HCT116 (cell line): ENCODE measurements at regions not wholly inside any gene's neighbourhood (a gene's known extent, or its start where the extent isn't known, plus 50 kb on each side); places are given as distances from the start of the nearest gene placed in this dataset.

Experiments
- ATAC-seq: fragments of 200-7000 bp; cut with Tn5 transposase; 2 replicates; pipeline ENCODE4 v1.9.1; 2020; ENCODE audit warnings: mild to moderate bottlenecking, moderate library complexity
- BruUV-seq: library from RNA; stranded (reverse); fragments of 400-500 nt; replicated peaks from 2 replicates; lab custom pipeline; 2021; lab: Mats Ljungman, UMichigan
- CTCF ChIA-PET: fragments of 300-600 bp; sonication (Branson Sonifier 250); formaldehyde crosslinking; loops from one replicate; lab custom pipeline; 2021; ENCODE audit warnings: antibody characterized with exemption; lab: Charles Lee
- POLR2A ChIA-PET: fragments of 300-600, 350-600 bp; sonication (Branson Sonifier 250); formaldehyde crosslinking; loops from one replicate; lab custom pipeline; 2021; ENCODE audit warnings: antibody characterized with exemption; lab: Charles Lee
- RAD21 ChIA-PET, 2 experiments: fragments of 300-600 bp; sonication (Branson Sonifier 250); formaldehyde crosslinking; loops; one replicate each; lab custom pipeline; 2023; ENCODE audit warnings: low total read pairs in 2 of 2; ENCODE audit not compliant: uncharacterized antibody in 2 of 2, unreplicated experiment in 2 of 2, low non-redundant PET in 1 of 2; lab: Charles Lee
- DNase-seq: peaks from one replicate; pipeline ENCODE4 v3.0.0-alpha.2; 2010; ENCODE audit warnings: low read depth, low spot score
- H2AFZ ChIP-seq: fragments of 200-600 bp; shearing (Covaris generic), sonication (generic); 2 replicates; pipeline ENCODE4 v1.6.1; 2017; ENCODE audit warnings: low read depth, mixed run types, mixed read lengths, antibody characterized with exemption, low read length; ENCODE audit not compliant: poor library complexity, severe bottlenecking
- H3K27ac ChIP-seq: 2 replicates; pipeline ENCODE4 v1.5.1; 2012; ENCODE audit warnings: low read depth, low read length
- H3K27me3 ChIP-seq: fragments of 200-600 bp; sonication (generic); 2 replicates; pipeline ENCODE4 v1.6.1; 2016; ENCODE audit warnings: mixed run types, low read length, mixed read lengths; ENCODE audit not compliant: insufficient read depth
- H3K36me3 ChIP-seq, 2 experiments: fragments of 200-500 bp in 1 of 2; fragments of 200-600 bp in 1 of 2; sonication (Bioruptor generic) in 1 of 2; sonication (generic) in 1 of 2; 2 replicates each; pipeline versions ENCODE4 v1.5.1 to v1.6.1; 2014 to 2016; ENCODE audit warnings: low read length in 2 of 2, inconsistent platforms in 1 of 2, mixed read lengths in 1 of 2, mixed run types in 1 of 2; ENCODE audit not compliant: insufficient read depth in 2 of 2, control insufficient read depth in 1 of 2
- H3K4me1 ChIP-seq, 2 experiments: fragments of 200-600 bp in 1 of 2; sonication (generic) in 1 of 2; 2 replicates each; pipeline versions ENCODE4 v1.5.1 to v1.6.1; 2012 to 2017; ENCODE audit warnings: low read length in 2 of 2, inconsistent platforms in 1 of 2, mild to moderate bottlenecking in 1 of 2, mixed read lengths in 1 of 2, mixed run types in 1 of 2, moderate library complexity in 1 of 2; ENCODE audit not compliant: insufficient read depth in 2 of 2, control insufficient read depth in 1 of 2
- H3K4me2 ChIP-seq: fragments of 200-600 bp; sonication (generic); 2 replicates; pipeline ENCODE4 v1.6.1; 2017; ENCODE audit warnings: mixed run types, low read length, mixed read lengths
- H3K4me3 ChIP-seq, 2 experiments: fragments of 200-600 bp in 1 of 2; sonication (generic) in 1 of 2; replicated peaks in 1 of 2; 2 replicates each; pipeline ENCODE4 v1.5.1; 2011 to 2016; ENCODE audit warnings: low read length in 2 of 2, control low read depth in 1 of 2, low read depth in 1 of 2, mild to moderate bottlenecking in 1 of 2, mixed read lengths in 1 of 2, mixed run types in 1 of 2
- H3K79me2 ChIP-seq: fragments of 200-600 bp; sonication (generic); 2 replicates; pipeline ENCODE4 v1.6.1; 2017; ENCODE audit warnings: mild to moderate bottlenecking, mixed run types, low read length, moderate library complexity, mixed read lengths; ENCODE audit not compliant: insufficient read depth
- H3K9ac ChIP-seq: fragments of 200-600 bp; sonication (generic); 2 replicates; pipeline ENCODE4 v1.6.1; 2016; ENCODE audit warnings: low read length, mixed read lengths
- H3K9me2 ChIP-seq: fragments of 200-600 bp; sonication (generic), shearing (Covaris generic); 2 replicates; pipeline ENCODE4 v1.6.1; 2017; ENCODE audit warnings: mixed run types, mild to moderate bottlenecking, moderate library complexity; ENCODE audit not compliant: insufficient read depth
- H3K9me3 ChIP-seq, 2 experiments: fragments of 200-500 bp in 1 of 2; fragments of 200-600 bp in 1 of 2; sonication (Bioruptor generic) in 1 of 2; sonication (generic) in 1 of 2; 2 replicates each; pipeline ENCODE4 v1.6.1; 2014 to 2017; ENCODE audit warnings: low read length in 2 of 2, mixed read lengths in 2 of 2, inconsistent platforms in 1 of 2, low read depth in 1 of 2, mild to moderate bottlenecking in 1 of 2, mixed run types in 1 of 2, moderate library complexity in 1 of 2; ENCODE audit not compliant: control insufficient read depth in 1 of 2, insufficient read depth in 1 of 2
- H4K20me1 ChIP-seq: fragments of 200-600 bp; sonication (generic), shearing (Covaris generic); 2 replicates; pipeline ENCODE4 v1.6.1; 2017; ENCODE audit warnings: mixed run types, mild to moderate bottlenecking, moderate library complexity; ENCODE audit not compliant: insufficient read depth
- CBX3 ChIP-seq: IDR thresholded peaks from 2 replicates; pipeline ENCODE4 v1.6.1; 2012; ENCODE audit warnings: low read depth
- CEBPB ChIP-seq: IDR thresholded peaks from 2 replicates; pipeline ENCODE4 v1.6.1; 2012; ENCODE audit warnings: low read depth
- EGR1 ChIP-seq: IDR thresholded peaks from 2 replicates; pipeline ENCODE4 v1.6.1; 2012; ENCODE audit warnings: low read depth
- ELF1 ChIP-seq: IDR thresholded peaks from 2 replicates; pipeline ENCODE4 v1.6.1; 2012; ENCODE audit warnings: low read depth, borderline replicate concordance
- POLR2AphosphoS5 ChIP-seq: IDR thresholded peaks from 2 replicates; pipeline ENCODE4 v1.6.1; 2011; ENCODE audit warnings: mild to moderate bottlenecking, low read depth, low read length, moderate library complexity
- SIN3A ChIP-seq: IDR thresholded peaks from 2 replicates; pipeline ENCODE4 v1.6.1; 2012; ENCODE audit warnings: low read depth
- SP1 ChIP-seq: IDR thresholded peaks from 2 replicates; pipeline ENCODE4 v1.6.1; 2012; ENCODE audit warnings: low read depth
- SRF ChIP-seq: IDR thresholded peaks from 2 replicates; pipeline ENCODE4 v1.6.1; 2012; ENCODE audit warnings: low read depth
- TCF7L2 ChIP-seq: IDR thresholded peaks from 2 replicates; pipeline ENCODE4 v1.7.0; 2011; ENCODE audit warnings: borderline replicate concordance, inconsistent platforms; ENCODE audit not compliant: insufficient read depth, insufficient read length; ENCODE audit errors: extremely low read depth
- YY1 ChIP-seq: IDR thresholded peaks from 2 replicates; pipeline ENCODE4 v1.6.1; 2011; ENCODE audit warnings: low read length, low read depth, moderate library complexity, mild to moderate bottlenecking; ENCODE audit not compliant: insufficient replicate concordance; ENCODE audit errors: extremely low read depth
- ZFX ChIP-seq: fragments of 450-650 bp; IDR thresholded peaks from 2 replicates; pipeline ENCODE4 v1.6.1; 2017
- ZNF274 ChIP-seq: fragments of 200-500 bp; sonication (Bioruptor generic); IDR thresholded peaks from 2 replicates; pipeline ENCODE4 v1.6.1; 2014; ENCODE audit warnings: mild to moderate bottlenecking, low read depth, low read length, inconsistent platforms
- intact Hi-C: fragments of 100-400 bp; cut with micrococcal nuclease; formaldehyde crosslinking; loops from 2 replicates; pipeline ENCODE4 v1.10.0; 2022
- TF ChIP-seq, protein P1 (sequence below): IDR thresholded peaks from 2 replicates; pipeline ENCODE4 v1.6.1; 2011; ENCODE audit warnings: mild to moderate bottlenecking, low read length, moderate library complexity; ENCODE audit not compliant: insufficient replicate concordance; ENCODE audit errors: extremely low read depth
- TF ChIP-seq, protein P2 (sequence below): IDR thresholded peaks from 2 replicates; pipeline ENCODE4 v1.6.1; 2012; ENCODE audit warnings: low read depth
- TF ChIP-seq, protein P3 (sequence below), 3 experiments: fragments of 200-600 bp in 1 of 3; sonication (generic) in 1 of 3; IDR thresholded peaks in 2 of 3; conservative IDR thresholded peaks in 1 of 3; 2 replicates each; pipeline ENCODE4 v1.5.1; 2012 to 2017; ENCODE audit warnings: low read depth in 2 of 3, low read length in 2 of 3, antibody characterized with exemption in 1 of 3, borderline replicate concordance in 1 of 3, control low read depth in 1 of 3, mild to moderate bottlenecking in 1 of 3, mixed read lengths in 1 of 3, mixed run types in 1 of 3, moderate library complexity in 1 of 3; ENCODE audit not compliant: insufficient read depth in 1 of 3
- TF ChIP-seq, protein P4 (sequence below): IDR thresholded peaks from 2 replicates; pipeline ENCODE4 v1.6.1; 2012

DNA sequence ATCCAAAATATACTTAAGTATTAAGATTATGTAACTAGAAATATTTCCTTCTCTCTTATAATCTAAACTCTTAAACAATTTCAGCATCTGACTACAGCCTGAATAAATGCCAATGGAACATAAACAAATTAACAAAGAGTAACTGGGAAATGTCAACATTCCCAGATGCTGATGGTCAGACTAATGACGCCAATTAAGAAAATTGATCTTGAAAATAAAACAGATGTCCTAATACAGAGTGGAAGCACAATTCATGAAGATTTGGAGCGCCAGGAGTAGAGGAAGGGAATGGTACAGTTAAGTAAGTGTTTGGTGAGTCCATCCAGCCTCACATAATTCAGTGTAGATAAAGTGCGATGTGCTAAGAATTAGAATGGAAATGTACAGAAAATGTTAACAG is 203.7 kb upstream of the NWD2 start:
- ChIA-PET CTCF (no interaction called here), RAD21 (no interaction called here), POLR2A (no interaction called here)
- Histone ChIP-seq H3K4me3 (no peak overlapping the region), H3K4me1 (no peaks in the 10 kb centered on the region), H3K9me2 (no peaks in the 10 kb centered on the region), H3K27ac (no peak overlapping the region), H3K4me2 (no peak overlapping the region), H3K79me2 (no peaks in the 10 kb centered on the region), H4K20me1 (no peaks in the 10 kb centered on the region), H3K27me3 (no peaks in the 10 kb centered on the region), H3K9ac (no peak overlapping the region), H2AFZ (no peak overlapping the region), H3K9me3 (no peaks in the 10 kb centered on the region), H3K36me3 (no peaks in the 10 kb centered on the region)
- DNase-seq = no peak
- no TSS peak for BruUV-seq
- ATAC-seq = no peak
- intact Hi-C loops = no loop called here
- TF ChIP-seq CBX3 (no peak), EGR1 (no peak), ZFX (no peak), CEBPB (no peak), SRF (no peak), ELF1 (no peak), ZNF274 (no peak), TCF7L2 (no peak), POLR2AphosphoS5 (no peak), SP1 (no peak), YY1 (no peak), SIN3A (no peak)
- TF ChIP-seq, protein P1, sequence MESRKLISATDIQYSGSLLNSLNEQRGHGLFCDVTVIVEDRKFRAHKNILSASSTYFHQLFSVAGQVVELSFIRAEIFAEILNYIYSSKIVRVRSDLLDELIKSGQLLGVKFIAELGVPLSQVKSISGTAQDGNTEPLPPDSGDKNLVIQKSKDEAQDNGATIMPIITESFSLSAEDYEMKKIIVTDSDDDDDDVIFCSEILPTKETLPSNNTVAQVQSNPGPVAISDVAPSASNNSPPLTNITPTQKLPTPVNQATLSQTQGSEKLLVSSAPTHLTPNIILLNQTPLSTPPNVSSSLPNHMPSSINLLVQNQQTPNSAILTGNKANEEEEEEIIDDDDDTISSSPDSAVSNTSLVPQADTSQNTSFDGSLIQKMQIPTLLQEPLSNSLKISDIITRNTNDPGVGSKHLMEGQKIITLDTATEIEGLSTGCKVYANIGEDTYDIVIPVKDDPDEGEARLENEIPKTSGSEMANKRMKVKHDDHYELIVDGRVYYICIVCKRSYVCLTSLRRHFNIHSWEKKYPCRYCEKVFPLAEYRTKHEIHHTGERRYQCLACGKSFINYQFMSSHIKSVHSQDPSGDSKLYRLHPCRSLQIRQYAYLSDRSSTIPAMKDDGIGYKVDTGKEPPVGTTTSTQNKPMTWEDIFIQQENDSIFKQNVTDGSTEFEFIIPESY = no peak
- TF ChIP-seq, protein P2, sequence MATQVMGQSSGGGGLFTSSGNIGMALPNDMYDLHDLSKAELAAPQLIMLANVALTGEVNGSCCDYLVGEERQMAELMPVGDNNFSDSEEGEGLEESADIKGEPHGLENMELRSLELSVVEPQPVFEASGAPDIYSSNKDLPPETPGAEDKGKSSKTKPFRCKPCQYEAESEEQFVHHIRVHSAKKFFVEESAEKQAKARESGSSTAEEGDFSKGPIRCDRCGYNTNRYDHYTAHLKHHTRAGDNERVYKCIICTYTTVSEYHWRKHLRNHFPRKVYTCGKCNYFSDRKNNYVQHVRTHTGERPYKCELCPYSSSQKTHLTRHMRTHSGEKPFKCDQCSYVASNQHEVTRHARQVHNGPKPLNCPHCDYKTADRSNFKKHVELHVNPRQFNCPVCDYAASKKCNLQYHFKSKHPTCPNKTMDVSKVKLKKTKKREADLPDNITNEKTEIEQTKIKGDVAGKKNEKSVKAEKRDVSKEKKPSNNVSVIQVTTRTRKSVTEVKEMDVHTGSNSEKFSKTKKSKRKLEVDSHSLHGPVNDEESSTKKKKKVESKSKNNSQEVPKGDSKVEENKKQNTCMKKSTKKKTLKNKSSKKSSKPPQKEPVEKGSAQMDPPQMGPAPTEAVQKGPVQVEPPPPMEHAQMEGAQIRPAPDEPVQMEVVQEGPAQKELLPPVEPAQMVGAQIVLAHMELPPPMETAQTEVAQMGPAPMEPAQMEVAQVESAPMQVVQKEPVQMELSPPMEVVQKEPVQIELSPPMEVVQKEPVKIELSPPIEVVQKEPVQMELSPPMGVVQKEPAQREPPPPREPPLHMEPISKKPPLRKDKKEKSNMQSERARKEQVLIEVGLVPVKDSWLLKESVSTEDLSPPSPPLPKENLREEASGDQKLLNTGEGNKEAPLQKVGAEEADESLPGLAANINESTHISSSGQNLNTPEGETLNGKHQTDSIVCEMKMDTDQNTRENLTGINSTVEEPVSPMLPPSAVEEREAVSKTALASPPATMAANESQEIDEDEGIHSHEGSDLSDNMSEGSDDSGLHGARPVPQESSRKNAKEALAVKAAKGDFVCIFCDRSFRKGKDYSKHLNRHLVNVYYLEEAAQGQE = no peak
- TF ChIP-seq, protein P3, sequence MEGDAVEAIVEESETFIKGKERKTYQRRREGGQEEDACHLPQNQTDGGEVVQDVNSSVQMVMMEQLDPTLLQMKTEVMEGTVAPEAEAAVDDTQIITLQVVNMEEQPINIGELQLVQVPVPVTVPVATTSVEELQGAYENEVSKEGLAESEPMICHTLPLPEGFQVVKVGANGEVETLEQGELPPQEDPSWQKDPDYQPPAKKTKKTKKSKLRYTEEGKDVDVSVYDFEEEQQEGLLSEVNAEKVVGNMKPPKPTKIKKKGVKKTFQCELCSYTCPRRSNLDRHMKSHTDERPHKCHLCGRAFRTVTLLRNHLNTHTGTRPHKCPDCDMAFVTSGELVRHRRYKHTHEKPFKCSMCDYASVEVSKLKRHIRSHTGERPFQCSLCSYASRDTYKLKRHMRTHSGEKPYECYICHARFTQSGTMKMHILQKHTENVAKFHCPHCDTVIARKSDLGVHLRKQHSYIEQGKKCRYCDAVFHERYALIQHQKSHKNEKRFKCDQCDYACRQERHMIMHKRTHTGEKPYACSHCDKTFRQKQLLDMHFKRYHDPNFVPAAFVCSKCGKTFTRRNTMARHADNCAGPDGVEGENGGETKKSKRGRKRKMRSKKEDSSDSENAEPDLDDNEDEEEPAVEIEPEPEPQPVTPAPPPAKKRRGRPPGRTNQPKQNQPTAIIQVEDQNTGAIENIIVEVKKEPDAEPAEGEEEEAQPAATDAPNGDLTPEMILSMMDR (IDR thresholded peaks at IDR 0.05 in 2 of 3, conservative IDR thresholded peaks at IDR 0.05 in 1 of 3; ENCODE audit: borderline replicate concordance in 1 of 3, insufficient read depth in 1 of 3, low read depth in 2 of 3, low read length in 2 of 3) = no peak
- TF ChIP-seq, protein P4, sequence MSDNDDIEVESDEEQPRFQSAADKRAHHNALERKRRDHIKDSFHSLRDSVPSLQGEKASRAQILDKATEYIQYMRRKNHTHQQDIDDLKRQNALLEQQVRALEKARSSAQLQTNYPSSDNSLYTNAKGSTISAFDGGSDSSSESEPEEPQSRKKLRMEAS = no peak
